GM12864 (cell line): ENCODE measurements at regions not wholly inside any gene's neighbourhood (a gene's known extent, or its start where the extent isn't known, plus 50 kb on each side); places are given as distances from the start of the nearest gene placed in this dataset.

ENCODE experiments used
- DNase-seq: peaks from one replicate; pipeline ENCODE4 v3.0.0-alpha.2; 2011; ENCODE audit warnings: low read depth
- H3K4me3 ChIP-seq: 2 replicates; pipeline ENCODE4 v1.5.1; 2011; ENCODE audit warnings: mild to moderate bottlenecking, low read depth, low read length, control low read depth
- TF ChIP-seq, protein P1 (sequence below): IDR thresholded peaks from 2 replicates; pipeline ENCODE4 v1.5.1; 2011; ENCODE audit warnings: low read depth, mild to moderate bottlenecking, moderate library complexity, low read length, control low read depth, inconsistent platforms; ENCODE audit errors: missing control alignments

DNA sequence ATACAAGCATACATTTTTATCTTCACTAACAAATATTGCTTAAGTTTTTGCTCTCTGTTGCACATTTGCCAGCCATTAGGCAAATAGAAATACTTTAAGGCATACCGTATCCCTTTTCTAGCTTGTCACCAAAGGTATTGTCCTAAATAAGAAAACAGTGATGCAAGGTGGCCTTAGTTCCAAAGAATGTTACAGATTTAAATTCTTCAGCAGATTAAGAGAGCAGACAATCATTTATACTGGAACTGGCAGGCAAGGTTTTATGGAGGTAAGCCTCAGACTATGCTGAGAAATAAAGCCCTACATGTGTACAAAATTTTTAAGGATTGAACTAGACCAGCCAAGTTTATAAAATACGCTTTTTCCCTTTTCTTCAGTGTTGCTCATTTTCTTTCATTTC is 247.8 kb downstream of the IZUMO3 start:
- DNase-seq = no peak
- TF ChIP-seq, protein P1, sequence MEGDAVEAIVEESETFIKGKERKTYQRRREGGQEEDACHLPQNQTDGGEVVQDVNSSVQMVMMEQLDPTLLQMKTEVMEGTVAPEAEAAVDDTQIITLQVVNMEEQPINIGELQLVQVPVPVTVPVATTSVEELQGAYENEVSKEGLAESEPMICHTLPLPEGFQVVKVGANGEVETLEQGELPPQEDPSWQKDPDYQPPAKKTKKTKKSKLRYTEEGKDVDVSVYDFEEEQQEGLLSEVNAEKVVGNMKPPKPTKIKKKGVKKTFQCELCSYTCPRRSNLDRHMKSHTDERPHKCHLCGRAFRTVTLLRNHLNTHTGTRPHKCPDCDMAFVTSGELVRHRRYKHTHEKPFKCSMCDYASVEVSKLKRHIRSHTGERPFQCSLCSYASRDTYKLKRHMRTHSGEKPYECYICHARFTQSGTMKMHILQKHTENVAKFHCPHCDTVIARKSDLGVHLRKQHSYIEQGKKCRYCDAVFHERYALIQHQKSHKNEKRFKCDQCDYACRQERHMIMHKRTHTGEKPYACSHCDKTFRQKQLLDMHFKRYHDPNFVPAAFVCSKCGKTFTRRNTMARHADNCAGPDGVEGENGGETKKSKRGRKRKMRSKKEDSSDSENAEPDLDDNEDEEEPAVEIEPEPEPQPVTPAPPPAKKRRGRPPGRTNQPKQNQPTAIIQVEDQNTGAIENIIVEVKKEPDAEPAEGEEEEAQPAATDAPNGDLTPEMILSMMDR = no peak
- H3K4me3 ChIP-seq = no peak overlapping the region

DNA sequence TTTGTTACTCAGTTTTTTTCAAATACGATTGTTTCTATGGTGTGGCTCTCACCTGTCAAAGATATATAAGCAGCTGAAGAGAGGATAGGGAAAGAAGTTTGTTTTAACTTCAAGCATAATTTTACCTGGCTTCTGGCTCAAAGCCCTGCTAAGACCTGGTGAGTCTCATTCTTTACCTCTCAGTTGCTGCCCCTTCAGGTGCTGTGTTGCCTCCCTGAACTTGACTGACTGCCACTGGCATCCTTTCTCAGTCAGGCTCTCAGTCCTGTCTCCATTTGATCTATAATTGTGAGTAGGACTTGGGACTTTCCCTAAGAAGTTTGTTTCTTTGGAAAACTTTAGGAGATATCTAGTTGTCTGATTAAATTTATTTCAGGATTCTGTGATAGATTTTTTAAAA is 249.6 kb downstream of the IZUMO3 start:
- TF ChIP-seq, protein P1 = no peak
- no peak for DNase-seq
- no peak overlapping the region for H3K4me3 ChIP-seq

DNA sequence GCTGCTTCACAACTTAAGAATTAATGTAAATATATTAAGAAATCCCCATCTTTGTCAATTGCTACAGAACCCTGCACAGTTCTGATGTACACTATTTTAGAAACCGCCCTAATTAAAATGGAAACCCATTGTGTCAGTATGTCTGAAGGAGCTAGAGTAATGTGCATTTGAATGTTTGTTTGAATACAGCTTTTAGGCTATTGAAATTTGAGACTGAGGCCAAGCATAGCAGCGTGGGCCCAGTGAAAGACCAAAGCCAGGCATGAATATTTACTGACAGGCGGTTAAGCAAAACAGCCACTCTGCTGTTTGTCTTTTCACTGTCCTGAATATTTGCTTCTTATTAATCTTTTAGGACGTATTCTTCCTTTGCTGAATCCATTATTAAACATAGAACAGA is 252.3 kb downstream of the IZUMO3 start:
- H3K4me3 ChIP-seq = no peak overlapping the region
- DNase-seq = no peak
- TF ChIP-seq, protein P1 = no peak

DNA sequence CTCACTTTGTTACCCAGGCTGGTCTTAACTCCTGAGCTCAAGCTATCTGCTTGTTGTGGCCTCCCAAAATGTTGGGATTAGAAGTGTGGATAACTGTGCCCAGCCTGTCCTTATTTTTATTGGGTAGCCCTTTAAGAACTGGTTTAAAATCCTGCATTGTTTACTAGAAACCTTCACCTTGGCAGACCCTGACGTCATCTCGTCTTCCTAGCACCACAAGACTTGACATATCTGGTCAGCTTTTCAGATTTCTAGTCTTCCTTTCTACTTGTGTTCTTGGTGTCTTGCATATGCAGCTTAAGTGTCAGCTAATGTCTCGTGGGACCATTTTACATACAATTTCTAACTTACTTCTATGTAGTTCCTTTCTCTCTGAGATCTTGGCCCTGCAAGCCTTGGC is 258.9 kb downstream of the IZUMO3 start:
- H3K4me3 ChIP-seq = no peak overlapping the region
- no peak for DNase-seq
- TF ChIP-seq, protein P1 = no peak

DNA sequence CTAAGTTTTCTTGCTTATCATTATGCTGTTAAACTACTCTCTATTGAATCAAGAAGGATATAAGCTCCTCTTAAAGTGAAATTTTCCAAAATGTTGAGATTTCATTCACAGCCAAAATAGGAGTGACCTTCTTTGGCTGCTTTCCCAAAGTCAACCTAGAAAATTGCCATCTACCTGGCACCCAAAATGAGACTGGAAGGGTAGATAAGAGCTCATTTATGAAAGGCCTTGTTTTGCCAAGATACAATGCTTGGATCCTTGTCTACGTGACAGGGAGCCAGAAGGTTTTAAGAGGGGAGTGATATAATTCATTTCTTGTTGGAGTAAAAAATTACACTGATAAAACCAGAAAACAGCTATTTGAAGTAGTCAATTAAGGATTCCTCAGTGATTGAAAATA is 287.1 kb downstream of the IZUMO3 start:
- DNase-seq = no peak
- H3K4me3 ChIP-seq = no peak overlapping the region
- TF ChIP-seq, protein P1 = no peak

DNA sequence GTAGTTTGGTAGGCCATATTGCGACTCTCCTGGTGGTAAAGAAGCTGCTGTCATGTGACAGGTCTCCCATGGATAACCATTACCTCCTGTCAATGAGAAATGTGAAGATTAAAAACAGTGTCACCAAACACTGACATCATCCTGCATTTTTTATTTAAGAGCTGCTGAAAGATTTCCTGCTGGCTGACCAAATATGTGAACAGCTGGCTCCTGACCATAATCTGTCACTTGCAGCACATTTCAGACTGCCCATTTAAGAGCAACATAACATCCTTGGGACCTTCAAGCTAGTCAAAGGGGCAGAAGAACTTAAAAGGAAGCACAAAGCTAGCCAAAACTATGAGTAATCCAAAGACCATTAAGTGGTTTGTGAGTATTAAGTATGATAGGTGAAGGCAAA is 288.0 kb downstream of the IZUMO3 start:
- TF ChIP-seq, protein P1 = no peak
- H3K4me3 ChIP-seq = no peak overlapping the region
- no peak for DNase-seq

DNA sequence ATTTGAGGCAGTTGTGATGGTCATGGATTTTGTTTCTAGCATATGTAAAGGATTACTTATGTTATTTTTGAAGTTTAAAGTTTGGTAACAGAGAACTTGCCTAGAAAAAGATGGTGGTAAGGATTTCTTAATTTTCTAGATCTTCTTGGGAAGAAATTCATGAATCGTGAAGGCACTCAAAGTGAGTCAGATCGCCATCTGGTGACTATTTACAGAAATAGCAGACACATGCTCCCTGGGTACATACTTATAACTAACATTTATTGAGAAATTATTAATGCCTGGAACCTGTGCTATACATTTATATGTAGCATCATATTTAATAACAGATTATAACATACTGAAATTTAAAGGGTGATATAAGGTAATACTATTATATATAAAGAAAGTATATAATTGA is 299.7 kb downstream of the IZUMO3 start:
- no peak for DNase-seq
- TF ChIP-seq, protein P1 = peak; percentile 8
- no peak overlapping the region for H3K4me3 ChIP-seq
